ENCODE measurements at regions not wholly inside any gene's neighbourhood (a gene's known extent, or its start where the extent isn't known, plus 50 kb on each side); places are given as distances from the start of the nearest gene placed in this dataset.

GRCh38 chr6:25219917-25220278 lies 59.3 kb upstream of the CARMIL1 start:
- Histone ChIP-seq H3K36me3 (no peaks in the 10 kb centered on the region), H3K4me3 (ENCODE audit: low read depth, low read length) (no peak overlapping the region), H3K9me3 (no peaks in the 10 kb centered on the region), H3K4me1 (peaks cover 67% of the 10 kb centered on the region), H3K27me3 (no peaks in the 10 kb centered on the region)
- no peak for TF ChIP-seq CTCF (IDR thresholded peaks at IDR 0.05; ENCODE audit: low read depth, low read length)
- DNase-seq: no peak

- H3K27me3 ChIP-seq: no peaks in the 10 kb centered on the region
- H3K36me3 ChIP-seq: no peaks in the 10 kb centered on the region
- no peak for TF ChIP-seq CTCF (IDR thresholded peaks at IDR 0.05; ENCODE audit: low read depth, low read length)
- H3K9me3 ChIP-seq: no peaks in the 10 kb centered on the region
- DNase-seq: no peak
- peaks cover 67% of the 10 kb centered on the region for H3K4me1 ChIP-seq
- no peak overlapping the region for H3K4me3 ChIP-seq (ENCODE audit: low read depth, low read length)
Observed at GRCh38 chr6:25220857-25221256, 58.3 kb upstream of the CARMIL1 start.

GRCh38 chr6:25222006-25222678 lies 57.0 kb upstream of the CARMIL1 start:
- Histone ChIP-seq H3K9me3 (no peaks in the 10 kb centered on the region), H3K4me3 (ENCODE audit: low read depth, low read length) (no peak overlapping the region), H3K27me3 (no peaks in the 10 kb centered on the region), H3K4me1 (peaks cover 64% of the 10 kb centered on the region), H3K36me3 (no peaks in the 10 kb centered on the region)
- no peak for TF ChIP-seq CTCF (IDR thresholded peaks at IDR 0.05; ENCODE audit: low read depth, low read length)
- no peak for DNase-seq

- Histone ChIP-seq H3K4me1 (peaks cover 50% of the 10 kb centered on the region), H3K9me3 (no peaks in the 10 kb centered on the region), H3K36me3 (no peaks in the 10 kb centered on the region), H3K4me3 (ENCODE audit: low read depth, low read length) (peak overlapping the region; percentile 51), H3K27me3 (no peaks in the 10 kb centered on the region)
- TF ChIP-seq CTCF (IDR thresholded peaks at IDR 0.05; ENCODE audit: low read depth, low read length): peak; percentile 96
- DNase-seq: peak; percentile 72
Observed at GRCh38 chr6:25223490-25223991, 55.6 kb upstream of the CARMIL1 start.

GRCh38 chr6:25224242-25224641 lies 54.9 kb upstream of the CARMIL1 start:
- Histone ChIP-seq H3K4me3 (ENCODE audit: low read depth, low read length) (no peak overlapping the region), H3K36me3 (no peaks in the 10 kb centered on the region), H3K9me3 (no peaks in the 10 kb centered on the region), H3K27me3 (no peaks in the 10 kb centered on the region), H3K4me1 (peaks cover 47% of the 10 kb centered on the region)
- DNase-seq: no peak
- TF ChIP-seq CTCF (IDR thresholded peaks at IDR 0.05; ENCODE audit: low read depth, low read length): no peak

- H3K27me3 ChIP-seq: no peaks in the 10 kb centered on the region
Observed at GRCh38 chr6:25227854-25228253, 51.3 kb upstream of the CARMIL1 start.

More at GRCh38 chr6:25227854-25228253, 51.3 kb upstream of the CARMIL1 start:
- Histone ChIP-seq H3K9me3 (no peaks in the 10 kb centered on the region), H3K36me3 (no peaks in the 10 kb centered on the region), H3K4me3 (ENCODE audit: low read depth, low read length) (no peak overlapping the region), H3K4me1 (peaks cover 23% of the 10 kb centered on the region)
- TF ChIP-seq CTCF (IDR thresholded peaks at IDR 0.05; ENCODE audit: low read depth, low read length): no peak
- DNase-seq: no peak

Measured in BE2C (cell line).